ENCODE measurements at regions not wholly inside any gene's neighbourhood (a gene's known extent, or its start where the extent isn't known, plus 50 kb on each side); places are given as distances from the start of the nearest gene placed in this dataset.

DNA sequence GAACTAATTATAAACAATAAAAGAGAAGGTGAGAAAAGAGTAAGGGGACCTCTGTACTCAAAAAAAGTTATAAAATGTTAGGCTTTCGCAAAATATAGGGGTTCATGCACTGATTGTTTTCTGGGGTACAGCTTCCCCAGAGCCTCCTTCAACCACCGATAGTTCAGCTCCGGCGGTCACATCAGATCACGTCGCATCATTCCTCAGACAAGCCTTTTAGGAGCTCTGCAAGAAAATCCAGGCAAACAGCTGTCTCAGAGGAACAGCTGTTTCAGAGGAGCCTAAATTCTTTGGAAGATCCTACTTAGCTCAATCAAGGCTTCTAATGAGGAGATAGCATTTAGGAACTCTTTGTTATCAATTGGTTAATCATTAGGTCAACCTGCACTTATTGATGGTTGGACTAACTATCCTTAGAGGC, 78.7 kb downstream of the MYCN start:
- TF ChIP-seq, protein P1, sequence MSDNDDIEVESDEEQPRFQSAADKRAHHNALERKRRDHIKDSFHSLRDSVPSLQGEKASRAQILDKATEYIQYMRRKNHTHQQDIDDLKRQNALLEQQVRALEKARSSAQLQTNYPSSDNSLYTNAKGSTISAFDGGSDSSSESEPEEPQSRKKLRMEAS (IDR thresholded peaks at IDR 0.05; ENCODE audit: low read depth, low read length) = no peak
- TF ChIP-seq, protein P2, sequence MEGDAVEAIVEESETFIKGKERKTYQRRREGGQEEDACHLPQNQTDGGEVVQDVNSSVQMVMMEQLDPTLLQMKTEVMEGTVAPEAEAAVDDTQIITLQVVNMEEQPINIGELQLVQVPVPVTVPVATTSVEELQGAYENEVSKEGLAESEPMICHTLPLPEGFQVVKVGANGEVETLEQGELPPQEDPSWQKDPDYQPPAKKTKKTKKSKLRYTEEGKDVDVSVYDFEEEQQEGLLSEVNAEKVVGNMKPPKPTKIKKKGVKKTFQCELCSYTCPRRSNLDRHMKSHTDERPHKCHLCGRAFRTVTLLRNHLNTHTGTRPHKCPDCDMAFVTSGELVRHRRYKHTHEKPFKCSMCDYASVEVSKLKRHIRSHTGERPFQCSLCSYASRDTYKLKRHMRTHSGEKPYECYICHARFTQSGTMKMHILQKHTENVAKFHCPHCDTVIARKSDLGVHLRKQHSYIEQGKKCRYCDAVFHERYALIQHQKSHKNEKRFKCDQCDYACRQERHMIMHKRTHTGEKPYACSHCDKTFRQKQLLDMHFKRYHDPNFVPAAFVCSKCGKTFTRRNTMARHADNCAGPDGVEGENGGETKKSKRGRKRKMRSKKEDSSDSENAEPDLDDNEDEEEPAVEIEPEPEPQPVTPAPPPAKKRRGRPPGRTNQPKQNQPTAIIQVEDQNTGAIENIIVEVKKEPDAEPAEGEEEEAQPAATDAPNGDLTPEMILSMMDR (IDR thresholded peaks at IDR 0.05; ENCODE audit: low read depth, low read length) = no peak
- no peak for TF ChIP-seq POLR2A (IDR thresholded peaks at IDR 0.05; ENCODE audit: extremely low read depth, insufficient read length)

Measured in NB4 (cell line).